A673 (cell line): ENCODE measurements at regions not wholly inside any gene's neighbourhood (a gene's known extent, or its start where the extent isn't known, plus 50 kb on each side); places are given as distances from the start of the nearest gene placed in this dataset.

Source experiments
- EZH2 ChIP-seq: fragments of 200-600 bp; sonication (generic); IDR thresholded peaks from 2 replicates; pipeline ENCODE4 v1.6.1; 2017; ENCODE audit warnings: borderline replicate concordance, low read depth, mild to moderate bottlenecking, mixed read lengths, antibody characterized with exemption, low read length; ENCODE audit not compliant: poor library complexity, severe bottlenecking
- TF ChIP-seq, protein P1 (sequence below): fragments of 300-800, 200-600 bp; sonication (generic); conservative IDR thresholded peaks from 2 replicates; pipeline ENCODE4 v1.5.1; 2017; ENCODE audit warnings: low read depth, mild to moderate bottlenecking, antibody characterized with exemption, low read length, moderate library complexity, mixed read lengths

DNA sequence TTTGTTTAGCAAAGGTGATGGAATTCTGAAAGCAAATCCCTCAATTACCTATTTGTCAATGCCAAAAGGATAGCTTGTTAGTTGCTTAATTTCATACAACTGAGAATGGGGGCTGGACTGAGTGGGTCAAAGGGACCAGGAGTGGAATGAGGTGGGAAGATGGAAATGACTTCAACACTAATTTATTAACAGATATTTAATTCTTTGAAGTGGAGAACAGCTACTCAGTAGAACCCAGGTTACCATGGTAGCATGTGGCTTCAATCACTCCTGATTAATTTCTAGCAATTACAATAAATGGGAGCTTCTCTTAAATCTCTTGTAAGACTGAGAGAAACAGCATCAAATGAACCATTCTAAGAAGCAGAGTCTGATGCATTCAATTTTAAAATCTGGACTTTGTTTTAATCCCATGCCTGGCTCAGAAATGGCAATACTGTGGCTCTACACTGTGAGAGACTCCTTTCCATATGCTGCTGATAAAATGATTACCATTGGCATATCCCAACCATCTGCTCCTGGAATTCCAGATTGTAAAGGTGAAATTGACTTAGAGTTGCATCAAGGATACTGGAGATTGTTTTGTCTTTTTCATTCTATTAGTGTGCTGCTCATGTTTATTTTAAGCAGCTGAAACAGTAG, 607.8 kb downstream of the SNAPC1 start:
- TF ChIP-seq, protein P1, sequence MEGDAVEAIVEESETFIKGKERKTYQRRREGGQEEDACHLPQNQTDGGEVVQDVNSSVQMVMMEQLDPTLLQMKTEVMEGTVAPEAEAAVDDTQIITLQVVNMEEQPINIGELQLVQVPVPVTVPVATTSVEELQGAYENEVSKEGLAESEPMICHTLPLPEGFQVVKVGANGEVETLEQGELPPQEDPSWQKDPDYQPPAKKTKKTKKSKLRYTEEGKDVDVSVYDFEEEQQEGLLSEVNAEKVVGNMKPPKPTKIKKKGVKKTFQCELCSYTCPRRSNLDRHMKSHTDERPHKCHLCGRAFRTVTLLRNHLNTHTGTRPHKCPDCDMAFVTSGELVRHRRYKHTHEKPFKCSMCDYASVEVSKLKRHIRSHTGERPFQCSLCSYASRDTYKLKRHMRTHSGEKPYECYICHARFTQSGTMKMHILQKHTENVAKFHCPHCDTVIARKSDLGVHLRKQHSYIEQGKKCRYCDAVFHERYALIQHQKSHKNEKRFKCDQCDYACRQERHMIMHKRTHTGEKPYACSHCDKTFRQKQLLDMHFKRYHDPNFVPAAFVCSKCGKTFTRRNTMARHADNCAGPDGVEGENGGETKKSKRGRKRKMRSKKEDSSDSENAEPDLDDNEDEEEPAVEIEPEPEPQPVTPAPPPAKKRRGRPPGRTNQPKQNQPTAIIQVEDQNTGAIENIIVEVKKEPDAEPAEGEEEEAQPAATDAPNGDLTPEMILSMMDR, result no peak
- TF ChIP-seq EZH2, result no peak
